GM19023 (cell line): ENCODE measurements at regions not wholly inside any gene's neighbourhood (a gene's known extent, or its start where the extent isn't known, plus 50 kb on each side); places are given as distances from the start of the nearest gene placed in this dataset.

Experiments
- ATAC-seq: cut with Tn5 transposase; IDR thresholded peaks from one replicate; pipeline ENCODE4 v1.9.1; 2021; ENCODE audit warnings: mild to moderate bottlenecking, moderate library complexity; ENCODE audit not compliant: unreplicated experiment

DNA sequence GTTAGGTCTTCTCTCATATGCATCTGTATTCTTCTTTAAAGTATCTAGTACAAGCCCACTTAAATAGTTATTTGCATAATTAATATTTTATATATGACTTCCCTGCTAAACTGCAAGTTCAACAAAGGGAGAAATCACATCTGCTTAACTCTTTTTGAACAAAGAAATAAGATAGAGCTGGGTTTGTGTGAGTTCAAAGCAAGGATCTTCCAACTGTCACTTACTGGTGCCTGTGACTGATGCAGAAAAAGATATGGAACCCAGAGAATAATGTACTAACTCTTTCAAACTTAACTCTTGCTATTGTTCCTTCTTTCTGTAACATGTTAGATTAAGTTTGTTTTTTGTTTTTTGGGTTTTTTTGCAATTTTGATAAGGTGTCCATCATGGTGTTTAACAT is 71.3 kb upstream of the SP4 start:
- no peak for ATAC-seq

DNA sequence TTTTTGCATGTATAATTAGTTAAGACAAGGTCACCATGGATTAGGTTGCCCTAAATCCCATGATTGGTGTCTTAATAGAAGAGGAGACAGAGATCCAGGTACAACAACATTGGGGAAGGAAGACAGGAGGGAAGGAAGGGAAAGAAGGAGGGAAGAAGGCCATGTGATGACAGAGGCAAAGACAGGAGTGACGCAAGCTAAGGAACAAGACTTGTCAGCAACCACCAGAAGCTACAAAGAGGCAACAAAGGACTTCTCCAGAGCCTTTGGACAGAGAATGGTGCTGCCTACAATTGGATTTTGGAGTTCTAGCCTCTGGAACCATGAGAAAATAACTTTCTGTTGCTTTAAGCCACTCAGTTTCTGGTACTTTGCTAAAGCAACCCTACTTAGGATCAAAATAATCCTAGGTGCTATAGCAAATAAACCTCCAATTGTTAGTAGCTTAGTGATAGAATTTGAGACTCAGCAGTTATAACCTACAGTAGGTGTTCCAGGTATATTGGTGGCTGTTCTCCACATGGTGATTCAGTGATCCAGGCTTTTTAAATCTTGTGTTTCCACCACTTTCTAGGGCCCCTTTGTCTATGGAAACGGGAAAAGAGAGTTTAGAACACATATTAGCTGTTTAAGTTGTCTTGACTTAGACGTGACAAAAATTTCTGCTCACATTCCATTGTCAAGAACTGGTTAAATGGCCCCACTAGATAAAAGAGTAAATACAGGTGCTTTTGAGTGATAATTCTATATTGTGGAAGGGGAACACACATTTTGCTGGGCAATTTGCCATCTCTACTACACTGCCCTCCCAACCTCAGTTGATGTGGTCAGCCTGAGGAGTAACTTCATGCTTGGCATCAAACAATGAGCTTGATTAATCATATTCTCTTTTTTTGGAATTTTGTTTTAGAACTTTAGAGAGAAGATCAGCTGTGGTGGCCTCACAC is 70.5 kb upstream of the SP4 start:
- ATAC-seq, result no peak

DNA sequence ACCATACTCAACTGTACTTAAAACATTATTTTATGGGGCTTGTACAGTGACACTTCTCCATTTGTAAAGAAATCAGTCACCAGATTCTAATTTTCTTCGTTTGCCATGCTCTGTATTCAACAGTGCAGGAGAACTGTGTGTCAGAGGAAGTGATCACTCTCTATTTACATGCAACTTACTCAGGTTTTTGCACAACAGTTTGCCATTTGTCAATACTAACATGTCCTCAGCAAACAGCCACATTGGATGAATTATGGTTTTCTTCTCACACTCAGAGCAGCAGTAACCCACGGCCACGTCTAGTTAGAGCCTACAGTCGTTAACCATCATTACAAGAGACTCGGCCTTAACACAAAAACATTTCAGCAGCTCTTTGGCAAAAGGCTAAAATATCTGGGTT is 69.2 kb upstream of the SP4 start:
- ATAC-seq, result no peak

DNA sequence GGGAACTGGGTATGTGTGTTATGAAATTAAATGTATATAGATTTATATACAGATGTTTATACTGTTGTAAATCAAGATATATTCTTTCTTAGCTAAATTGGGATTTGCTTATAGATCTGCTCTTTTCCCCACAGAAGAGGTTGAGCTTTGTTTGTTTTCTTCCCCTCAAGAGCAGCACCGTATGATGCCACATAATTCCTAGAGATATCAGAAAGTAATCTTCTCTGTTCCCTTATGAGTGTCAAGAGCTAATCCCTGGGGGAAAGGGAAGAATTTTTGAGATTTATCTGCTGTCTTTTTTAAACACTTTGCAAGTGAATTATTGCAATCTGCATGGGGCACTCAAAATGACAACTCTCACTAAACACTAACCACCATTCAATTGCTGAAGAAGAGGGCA is 68.7 kb upstream of the SP4 start:
- no peak for ATAC-seq

DNA sequence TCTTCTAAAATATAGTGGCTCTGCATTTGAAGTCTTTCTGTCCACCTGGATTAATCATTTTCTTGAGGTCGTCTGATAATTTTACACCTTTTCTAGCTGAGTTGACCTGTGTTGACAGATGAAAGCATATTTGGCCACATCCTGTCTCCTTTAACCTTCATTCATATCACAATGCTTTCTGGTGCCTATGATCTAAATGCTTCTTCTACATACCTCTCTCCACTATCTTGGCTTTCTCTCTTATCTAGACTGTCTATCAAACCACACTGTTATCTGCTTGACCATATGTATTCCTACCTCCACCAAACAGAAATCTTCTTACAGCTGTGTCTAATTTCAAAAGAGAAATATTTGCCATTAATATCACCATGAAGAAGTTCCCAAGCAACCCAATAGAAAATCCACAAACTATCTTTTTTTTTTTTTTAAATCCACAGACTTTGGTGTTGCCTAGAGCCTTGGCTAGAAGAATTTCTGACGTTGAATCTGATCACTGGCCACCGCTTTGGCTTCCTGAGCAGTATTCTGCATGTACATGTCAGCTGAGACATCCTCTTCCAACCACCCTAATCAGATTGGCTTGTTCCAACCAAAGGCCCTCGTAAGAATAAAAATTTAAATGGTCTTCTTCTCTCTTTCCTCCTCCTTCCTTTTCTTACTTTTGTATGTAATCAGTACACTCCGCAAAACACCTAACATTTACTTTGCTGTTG is 66.3 kb upstream of the SP4 start:
- ATAC-seq, result no peak

DNA sequence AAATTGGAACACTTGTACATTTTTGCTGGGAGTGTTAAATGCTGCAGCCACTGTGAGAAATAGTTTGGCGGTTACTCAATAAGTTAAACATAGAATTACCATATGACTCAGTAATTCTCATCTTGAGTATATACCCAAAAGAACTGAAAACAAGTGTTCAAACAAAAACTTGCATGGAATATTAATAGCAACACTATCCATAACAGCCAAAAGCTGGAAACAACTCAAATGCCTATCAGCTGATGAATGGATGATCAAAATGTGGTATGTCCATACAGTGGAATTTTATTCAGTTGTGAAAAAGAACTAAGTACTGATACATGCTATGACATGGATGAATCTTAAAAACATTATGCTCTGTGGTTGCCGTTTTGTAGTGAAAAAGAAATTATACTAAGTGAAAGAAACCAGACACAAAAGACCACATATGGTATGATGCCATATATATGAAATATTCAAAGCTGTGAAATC is 63.0 kb upstream of the SP4 start:
- peak; percentile 90 for ATAC-seq

DNA sequence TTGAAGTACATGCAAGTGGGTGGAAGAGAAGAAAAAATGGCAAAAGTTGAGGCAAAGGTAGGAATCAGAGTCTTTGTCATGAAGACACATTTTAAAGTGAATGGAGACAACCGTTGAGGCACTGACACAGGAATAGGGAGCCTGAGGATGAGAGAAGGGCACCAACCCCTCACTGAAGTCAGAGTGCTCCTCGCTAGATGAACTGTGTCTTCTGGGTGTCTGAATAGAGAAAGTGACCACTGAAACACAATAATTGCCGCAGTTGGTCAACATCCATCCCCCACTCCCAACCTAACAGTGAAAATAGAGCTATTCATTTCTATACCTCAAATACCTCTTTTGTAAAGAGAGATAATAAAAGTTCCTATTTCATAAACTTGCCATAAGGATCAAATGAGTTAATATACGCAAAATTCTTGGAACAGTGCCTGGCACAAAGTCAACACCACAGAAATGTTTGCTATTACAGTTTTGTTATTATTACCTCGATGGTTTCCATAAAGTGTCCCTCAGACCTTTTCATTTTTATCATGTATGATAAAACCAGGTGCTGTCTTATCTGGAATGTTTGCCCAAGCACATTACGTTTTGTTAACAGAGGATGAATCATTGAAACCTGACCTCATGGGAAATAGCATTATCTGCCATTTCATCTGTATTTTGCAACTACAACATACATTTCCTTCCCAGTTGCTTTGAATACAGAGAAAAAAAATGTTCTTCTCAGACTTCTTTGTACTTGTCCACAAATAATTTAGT is 61.8 kb upstream of the SP4 start:
- ATAC-seq, result no peak

DNA sequence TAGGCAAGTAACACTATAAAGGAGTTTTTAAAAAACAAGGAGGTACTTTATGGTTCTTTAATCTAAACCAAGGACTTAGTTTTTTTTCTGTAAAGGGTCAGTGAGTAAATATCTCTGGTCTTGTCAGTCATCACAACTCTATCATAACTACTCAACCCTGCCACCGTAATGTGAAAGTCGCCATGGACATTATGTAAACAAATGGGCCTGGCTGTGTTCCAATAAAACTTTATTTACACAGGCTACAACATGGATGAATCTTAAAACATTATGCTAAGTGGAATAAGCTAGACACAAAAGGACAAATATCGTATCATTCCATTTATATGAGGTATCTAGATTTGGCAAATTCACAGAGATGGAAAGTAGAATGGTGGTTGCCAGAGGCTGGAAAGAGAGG is 60.8 kb upstream of the SP4 start:
- no peak for ATAC-seq

DNA sequence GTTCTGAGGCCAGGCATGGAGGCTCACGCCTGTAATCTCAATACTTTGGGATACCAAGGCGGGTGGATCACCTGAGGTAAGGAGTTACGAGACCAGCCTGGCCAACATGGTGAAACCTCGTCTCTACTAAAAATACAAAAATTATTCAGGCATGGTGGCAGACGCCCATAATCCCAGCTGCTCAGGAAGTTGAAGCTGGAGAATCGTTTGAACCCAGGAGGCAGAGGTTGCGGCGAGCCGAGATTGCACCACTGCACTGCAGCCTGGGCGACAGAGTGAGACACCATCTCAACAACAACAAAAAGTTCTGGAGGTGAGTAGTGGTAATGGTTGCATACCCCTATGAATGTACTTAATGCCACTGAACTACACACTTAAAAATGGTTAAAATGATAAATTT is 60.3 kb upstream of the SP4 start:
- ATAC-seq, result no peak

DNA sequence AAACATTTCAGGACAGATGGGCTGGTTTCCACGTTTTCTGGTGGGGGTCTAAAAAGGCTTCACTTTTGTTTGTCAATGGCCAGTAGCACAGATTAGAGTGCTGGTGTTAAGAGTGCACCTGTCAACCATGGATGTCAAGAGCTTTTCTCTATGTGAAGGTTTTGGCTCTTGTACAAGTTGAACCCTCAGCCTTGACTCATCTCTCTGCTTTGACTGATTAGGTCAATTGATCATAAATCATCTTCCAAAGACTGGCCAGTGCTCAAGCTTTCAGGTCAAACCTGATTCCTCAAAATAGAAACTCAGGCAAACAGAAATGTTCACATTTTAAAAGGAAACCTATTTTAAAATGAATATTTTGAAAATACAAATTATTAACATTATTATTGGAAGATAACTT is 59.6 kb upstream of the SP4 start:
- no peak for ATAC-seq

DNA sequence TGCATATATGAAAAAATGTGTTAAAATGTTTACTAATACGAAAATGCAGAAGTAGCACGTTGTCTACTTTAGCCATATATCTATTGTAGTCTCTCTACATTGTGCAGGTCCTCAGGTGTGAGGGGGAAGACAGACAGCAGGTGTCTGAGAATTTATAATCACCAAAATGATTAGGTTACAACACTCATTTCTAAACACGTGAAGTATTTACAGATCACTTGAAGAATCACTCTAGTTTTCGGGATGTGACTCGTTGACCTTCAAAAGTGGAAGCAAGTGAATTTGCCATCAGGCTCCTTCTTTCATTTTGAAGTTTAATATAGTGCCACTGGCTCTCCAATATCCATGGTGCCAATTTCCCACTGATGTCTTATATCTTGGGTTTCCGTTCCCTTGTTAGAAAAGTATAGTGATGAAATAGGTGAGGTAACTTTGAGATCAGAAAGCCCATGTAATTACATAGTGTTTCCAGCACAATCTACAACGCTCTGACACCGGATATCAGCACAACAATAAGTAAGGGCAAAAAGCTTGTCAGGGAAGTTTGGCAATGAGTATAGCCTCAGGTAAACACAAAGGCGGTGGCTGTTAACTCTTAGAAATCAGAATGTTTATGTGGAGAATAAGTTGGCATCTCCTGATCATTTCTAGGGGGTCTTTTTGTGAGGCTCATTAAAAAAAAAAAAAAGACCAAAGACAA is 57.5 kb upstream of the SP4 start:
- no peak for ATAC-seq

DNA sequence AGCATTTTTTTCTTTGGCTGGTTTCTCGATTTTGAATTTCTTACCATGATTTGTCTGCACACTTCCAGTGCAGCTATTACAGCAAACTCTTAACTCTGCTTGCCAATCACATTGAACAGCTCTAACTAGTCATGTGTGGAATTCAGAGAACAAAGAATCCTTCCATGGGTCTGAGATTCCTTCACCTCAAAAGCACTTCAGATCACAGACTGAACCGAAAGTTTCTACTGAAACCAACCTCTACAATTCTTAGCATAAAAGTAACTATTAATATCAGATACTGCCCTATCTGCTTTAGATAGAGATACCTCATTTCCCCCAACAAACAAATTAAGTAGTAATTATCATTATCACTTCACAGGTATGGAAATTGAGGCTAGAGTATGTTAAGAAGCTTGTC is 56.5 kb upstream of the SP4 start:
- ATAC-seq, result no peak

DNA sequence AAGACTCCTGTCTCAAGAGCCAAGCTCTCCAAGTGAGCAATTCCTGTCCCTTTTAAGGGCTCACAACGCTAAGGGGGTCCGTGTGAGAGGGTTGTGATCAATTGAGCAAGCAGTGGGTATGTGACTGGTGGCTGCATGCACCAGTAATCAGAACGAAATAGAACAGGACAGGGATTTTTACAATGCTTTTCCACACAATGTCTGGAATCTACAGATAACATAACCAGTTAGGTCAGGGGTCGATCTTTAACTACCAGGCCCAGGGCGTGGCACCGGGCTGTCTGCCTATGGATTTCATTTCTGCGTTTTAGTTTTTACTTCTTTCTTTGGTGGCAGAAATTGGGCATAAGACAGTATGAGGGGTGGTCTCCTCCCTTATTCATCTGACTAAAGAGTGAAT is 54.9 kb upstream of the SP4 start:
- ATAC-seq, result no peak

DNA sequence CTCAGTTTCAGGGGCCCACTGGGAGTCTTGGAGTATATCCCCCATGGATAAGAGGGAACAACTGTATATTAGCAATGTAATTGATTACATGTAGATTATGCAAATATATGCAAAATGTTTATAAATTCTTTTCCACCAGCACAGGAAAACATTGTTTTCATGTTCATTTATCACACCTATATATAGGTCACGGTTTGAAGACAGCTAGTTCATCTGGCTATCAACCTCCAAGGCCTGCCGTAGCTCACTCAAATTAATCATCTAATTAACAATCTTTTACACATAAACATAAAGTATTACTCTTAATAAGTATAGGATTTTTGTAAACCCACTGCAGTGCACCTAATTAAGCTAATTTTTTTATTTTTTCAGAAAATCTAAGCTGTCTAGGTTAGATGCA is 53.7 kb upstream of the SP4 start:
- no peak for ATAC-seq

DNA sequence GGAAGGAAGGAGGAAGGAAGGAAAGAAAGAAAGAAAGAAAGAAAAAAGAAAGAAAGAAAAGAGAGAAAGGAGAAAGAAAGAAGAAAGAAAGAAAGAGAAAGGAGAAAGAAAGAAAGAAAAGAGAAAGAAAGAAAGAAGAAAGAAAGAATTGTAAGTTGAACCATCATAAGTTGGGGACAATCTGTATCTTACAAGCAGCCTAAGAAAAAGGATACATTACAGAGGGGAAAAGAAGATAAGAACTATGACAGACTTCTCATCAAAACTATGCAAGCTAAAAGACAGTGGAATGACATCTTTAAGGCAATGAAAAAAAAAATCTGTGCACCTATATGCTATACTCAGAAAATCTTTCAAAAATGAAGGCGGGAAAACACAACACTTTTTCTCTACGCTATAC is 50.3 kb upstream of the SP4 start:
- no peak for ATAC-seq
